Osteoblast (primary cell): ENCODE measurements at regions not wholly inside any gene's neighbourhood (a gene's known extent, or its start where the extent isn't known, plus 50 kb on each side); places are given as distances from the start of the nearest gene placed in this dataset.
"Not testable (repeated sequence)": the region's sequence is repeated elsewhere in the genome, so short reads cannot be mapped to it uniquely, and the experiment has no call there.

Experiments used
- DNase-seq: peaks from one replicate; pipeline ENCODE4 v3.0.0; 2011; ENCODE audit warnings: low spot score, mixed read lengths; ENCODE audit not compliant: insufficient read length; ENCODE audit errors: missing footprints
- H2AFZ ChIP-seq: 2 replicates; pipeline ENCODE4 v1.6.0; 2011; ENCODE audit warnings: mild to moderate bottlenecking, low read length
- H3K27ac ChIP-seq: 2 replicates; pipeline ENCODE4 v1.5.1; 2011; ENCODE audit warnings: mild to moderate bottlenecking, low read depth, low read length, moderate library complexity
- H3K27me3 ChIP-seq: 2 replicates; pipeline ENCODE4 v1.6.0; 2012; ENCODE audit warnings: mild to moderate bottlenecking, control low read depth, inconsistent platforms, low read length, moderate library complexity; ENCODE audit not compliant: insufficient read depth
- H3K36me3 ChIP-seq: 2 replicates; pipeline ENCODE4 v1.5.1; 2011; ENCODE audit warnings: mild to moderate bottlenecking, low read length, control low read depth, moderate library complexity; ENCODE audit not compliant: insufficient read depth
- H3K4me1 ChIP-seq: 2 replicates; pipeline ENCODE4 v1.5.1; 2011; ENCODE audit warnings: mild to moderate bottlenecking, low read length, control low read depth, moderate library complexity; ENCODE audit not compliant: insufficient read depth
- H3K4me2 ChIP-seq: 2 replicates; pipeline ENCODE4 v1.6.0; 2011; ENCODE audit warnings: mild to moderate bottlenecking, low read length; ENCODE audit not compliant: insufficient read depth
- H3K4me3 ChIP-seq: fragments of 200-600 bp; sonication (generic); 3 replicates; pipeline ENCODE4 v1.5.1; 2012; ENCODE audit warnings: mild to moderate bottlenecking, low read length, inconsistent platforms; ENCODE audit not compliant: insufficient read depth
- H3K79me2 ChIP-seq: 2 replicates; pipeline ENCODE4 v1.6.0; 2012; ENCODE audit warnings: mild to moderate bottlenecking, low read length, control low read depth, inconsistent platforms; ENCODE audit not compliant: insufficient read depth
- H3K9me3 ChIP-seq: 2 replicates; pipeline ENCODE4 v1.5.1; 2011; ENCODE audit warnings: low read depth, low read length, control low read depth
- H4K20me1 ChIP-seq: 2 replicates; pipeline ENCODE4 v1.6.0; 2012; ENCODE audit warnings: mild to moderate bottlenecking, low read length, control low read depth; ENCODE audit not compliant: insufficient read depth

GRCh38 chr9:66244763-66245162 is 507.8 kb downstream of the FOXD4L4 start:
- not testable (repeated sequence) for H2AFZ ChIP-seq, DNase-seq, H3K36me3 ChIP-seq, H3K27me3 ChIP-seq, H3K9me3 ChIP-seq, H3K79me2 ChIP-seq, H3K4me3 ChIP-seq, H4K20me1 ChIP-seq, H3K4me1 ChIP-seq, H3K4me2 ChIP-seq, H3K27ac ChIP-seq

GRCh38 chr9:66245481-66245880 is 508.5 kb downstream of the FOXD4L4 start:
- H3K36me3 ChIP-seq, DNase-seq: not testable (repeated sequence)

GRCh38 chr9:66257581-66257980 is 520.6 kb downstream of the FOXD4L4 start:
- H3K9me3 ChIP-seq, H2AFZ ChIP-seq, H3K4me3 ChIP-seq, H4K20me1 ChIP-seq, H3K27ac ChIP-seq, H3K4me1 ChIP-seq, DNase-seq, H3K27me3 ChIP-seq, H3K36me3 ChIP-seq, H3K4me2 ChIP-seq, H3K79me2 ChIP-seq: not testable (repeated sequence)

More at GRCh38 chr9:66245481-66245880, 508.5 kb downstream of the FOXD4L4 start:
- not testable (repeated sequence) for H3K4me1 ChIP-seq, H3K27ac ChIP-seq, H4K20me1 ChIP-seq, H2AFZ ChIP-seq, H3K4me3 ChIP-seq, H3K9me3 ChIP-seq, H3K27me3 ChIP-seq, H3K79me2 ChIP-seq, H3K4me2 ChIP-seq

GRCh38 chr9:66261576-66261975 is 524.6 kb downstream of the FOXD4L4 start:
- H3K27ac ChIP-seq, H3K4me2 ChIP-seq, H3K27me3 ChIP-seq, H3K36me3 ChIP-seq, H3K9me3 ChIP-seq, H3K79me2 ChIP-seq, H3K4me3 ChIP-seq, DNase-seq, H3K4me1 ChIP-seq, H4K20me1 ChIP-seq, H2AFZ ChIP-seq: not testable (repeated sequence)

GRCh38 chr9:66263621-66264020 is 526.7 kb downstream of the FOXD4L4 start:
- not testable (repeated sequence) for H2AFZ ChIP-seq, H3K36me3 ChIP-seq

GRCh38 chr9:66264786-66265185 is 527.8 kb downstream of the FOXD4L4 start:
- not testable (repeated sequence) for DNase-seq, H3K4me2 ChIP-seq, H3K36me3 ChIP-seq, H3K27ac ChIP-seq, H3K79me2 ChIP-seq, H3K4me1 ChIP-seq, H4K20me1 ChIP-seq, H3K27me3 ChIP-seq, H3K9me3 ChIP-seq, H3K4me3 ChIP-seq, H2AFZ ChIP-seq

More at GRCh38 chr9:66263621-66264020, 526.7 kb downstream of the FOXD4L4 start:
- not testable (repeated sequence) for H3K4me3 ChIP-seq, H3K4me1 ChIP-seq, H3K79me2 ChIP-seq, H3K4me2 ChIP-seq, H3K9me3 ChIP-seq, DNase-seq, H4K20me1 ChIP-seq, H3K27me3 ChIP-seq, H3K27ac ChIP-seq

- not testable (repeated sequence) for DNase-seq, H4K20me1 ChIP-seq, H3K4me2 ChIP-seq, H3K36me3 ChIP-seq, H3K27me3 ChIP-seq, H3K4me3 ChIP-seq, H2AFZ ChIP-seq, H3K9me3 ChIP-seq, H3K4me1 ChIP-seq, H3K27ac ChIP-seq, H3K79me2 ChIP-seq
Measured at GRCh38 chr9:66266202-66266601, 529.3 kb downstream of the FOXD4L4 start.

GRCh38 chr9:66266856-66267430 is 530.0 kb downstream of the FOXD4L4 start:
- not testable (repeated sequence) for H2AFZ ChIP-seq, H3K9me3 ChIP-seq, H4K20me1 ChIP-seq, H3K4me3 ChIP-seq, DNase-seq, H3K4me1 ChIP-seq, H3K79me2 ChIP-seq, H3K4me2 ChIP-seq, H3K36me3 ChIP-seq, H3K27me3 ChIP-seq, H3K27ac ChIP-seq

GRCh38 chr9:66267684-66268083 is 530.7 kb downstream of the FOXD4L4 start:
- H3K36me3 ChIP-seq, H3K9me3 ChIP-seq, H2AFZ ChIP-seq, H3K27ac ChIP-seq, H3K4me2 ChIP-seq, H3K4me3 ChIP-seq, H3K4me1 ChIP-seq, DNase-seq, H3K79me2 ChIP-seq, H4K20me1 ChIP-seq, H3K27me3 ChIP-seq: not testable (repeated sequence)
